Thoracic aorta (tissue), 2 donors: ENCODE measurements at regions not wholly inside any gene's neighbourhood (a gene's known extent, or its start where the extent isn't known, plus 50 kb on each side); places are given as distances from the start of the nearest gene placed in this dataset.

ENCODE experiments used
- ATAC-seq: fragments of 150-250 bp; one replicate; pipeline ENCODE4 v1.8.0; 2017; ENCODE audit warnings: low read depth; ENCODE audit not compliant: insufficient number of reproducible peaks, low FRiP score
- DNase-seq: peaks from one replicate; pipeline ENCODE4 v3.0.0-alpha.2; 2020; ENCODE audit warnings: low spot score
- H3K27ac ChIP-seq, 2 donors: fragments of 200-600 bp; sonication (generic); 1 replicate in 1 of 2; 2 replicates in 1 of 2; pipeline ENCODE4 v1.5.1; 2016; ENCODE audit warnings: mild to moderate bottlenecking in 2 of 2, moderate library complexity in 2 of 2
- H3K27me3 ChIP-seq: fragments of 200-600 bp; sonication (generic); replicated peaks from 2 replicates; pipeline ENCODE4 v1.6.0; 2016; ENCODE audit warnings: mild to moderate bottlenecking; ENCODE audit not compliant: insufficient read depth
- H3K36me3 ChIP-seq: fragments of 200-600 bp; sonication (generic); one replicate; pipeline ENCODE4 v1.5.1; 2016
- H3K4me1 ChIP-seq, 2 donors: fragments of 200-600 bp; sonication (generic); 1 replicate in 1 of 2; 2 replicates in 1 of 2; pipeline versions ENCODE4 v1.5.1 to v1.6.0; 2016; ENCODE audit warnings: low read depth in 2 of 2, mild to moderate bottlenecking in 1 of 2; ENCODE audit not compliant: control insufficient read depth in 1 of 2
- H3K4me3 ChIP-seq: fragments of 200-600 bp; sonication (generic); 2 replicates; pipeline ENCODE4 v1.5.1; 2016; ENCODE audit warnings: mild to moderate bottlenecking
- H3K9me3 ChIP-seq: fragments of 200-600 bp; sonication (generic); 2 replicates; pipeline ENCODE4 v1.5.1; 2016
- CTCF ChIP-seq: fragments of 200-600 bp; sonication (generic); IDR thresholded peaks from one replicate; pipeline ENCODE4 v1.5.1; 2019; ENCODE audit warnings: antibody characterized with exemption

GRCh38 chr13:31639443-31640163 lies 99.7 kb upstream of the RXFP2 start:
- no peak overlapping the region for H3K27ac ChIP-seq
- TF ChIP-seq CTCF, result no peak
- no peaks in the 10 kb centered on the region for H3K9me3 ChIP-seq
- no peaks in the 10 kb centered on the region for H3K4me1 ChIP-seq
- no peak overlapping the region for H3K4me3 ChIP-seq
- no peaks in the 10 kb centered on the region for H3K27me3 ChIP-seq
- H3K36me3 ChIP-seq, result no peaks in the 10 kb centered on the region
- ATAC-seq (no peak), DNase-seq (no peak)

- ATAC-seq (no peak), DNase-seq (no peak)
- Histone ChIP-seq H3K4me3 (no peak overlapping the region), H3K9me3 (no peaks in the 10 kb centered on the region), H3K27ac (no peak overlapping the region), H3K4me1 (no peaks in the 10 kb centered on the region), H3K36me3 (no peaks in the 10 kb centered on the region), H3K27me3 (no peaks in the 10 kb centered on the region)
- TF ChIP-seq CTCF, result no peak
These were observed 89.6 kb upstream of the RXFP2 start for GRCh38 chr13:31649766-31650165.

- ATAC-seq (no peak), DNase-seq (no peak)
- no peak overlapping the region for H3K4me3 ChIP-seq
- no peaks in the 10 kb centered on the region for H3K36me3 ChIP-seq
- H3K9me3 ChIP-seq, result no peaks in the 10 kb centered on the region
- no peak overlapping the region for H3K27ac ChIP-seq
- H3K27me3 ChIP-seq, result no peaks in the 10 kb centered on the region
- H3K4me1 ChIP-seq, result no peaks in the 10 kb centered on the region
- no peak for TF ChIP-seq CTCF
These were observed 85.6 kb upstream of the RXFP2 start for GRCh38 chr13:31653730-31654129.

GRCh38 chr13:31663880-31664585 lies 75.3 kb upstream of the RXFP2 start:
- ATAC-seq, result no peak
- no peak for TF ChIP-seq CTCF

GRCh38 chr13:31670831-31671617 lies 68.3 kb upstream of the RXFP2 start:
- no peak for DNase-seq
- no peaks in the 10 kb centered on the region for H3K4me1 ChIP-seq
- H3K4me3 ChIP-seq, result no peak overlapping the region
- no peak overlapping the region for H3K27ac ChIP-seq
- no peaks in the 10 kb centered on the region for H3K9me3 ChIP-seq
- H3K36me3 ChIP-seq, result no peaks in the 10 kb centered on the region
- TF ChIP-seq CTCF, result no peak
- no peak for ATAC-seq
- H3K27me3 ChIP-seq, result no peaks in the 10 kb centered on the region

More at GRCh38 chr13:31663880-31664585, 75.3 kb upstream of the RXFP2 start:
- Histone ChIP-seq H3K4me3 (no peak overlapping the region), H3K27me3 (no peaks in the 10 kb centered on the region), H3K9me3 (no peaks in the 10 kb centered on the region), H3K4me1 (no peaks in the 10 kb centered on the region), H3K27ac (no peak overlapping the region), H3K36me3 (no peaks in the 10 kb centered on the region)
- DNase-seq, result no peak
